IMR-90 (cell line): ENCODE measurements at regions not wholly inside any gene's neighbourhood (a gene's known extent, or its start where the extent isn't known, plus 50 kb on each side); places are given as distances from the start of the nearest gene placed in this dataset.

Source experiments
- ATAC-seq: fragments of 200-7000 bp; cut with Tn5 transposase; 2 replicates; pipeline ENCODE4 v1.9.1; 2020; ENCODE audit warnings: low read depth, mild to moderate bottlenecking, moderate library complexity
- BruUV-seq: library from RNA; stranded (reverse); fragments of 400-500 nt; replicated peaks from 2 replicates; lab custom pipeline; 2021; lab: Mats Ljungman, UMichigan
- CTCF ChIA-PET: fragments of 300-600 bp; formaldehyde crosslinking; extraction: SDS; loops from one replicate; lab custom pipeline; 2021; ENCODE audit warnings: antibody characterized with exemption; lab: Yijun Ruan, JAX
- POLR2A ChIA-PET: fragments of 300-600 bp; sonication (Branson Sonifier 250); formaldehyde crosslinking; loops from one replicate; lab custom pipeline; 2022; ENCODE audit warnings: antibody characterized with exemption; ENCODE audit not compliant: unreplicated experiment; lab: Charles Lee
- DNase-seq: peaks from one replicate; pipeline ENCODE4 v3.0.0; 2013
- H2AFZ ChIP-seq: replicated peaks from 2 replicates; pipeline ENCODE3; 2013; ENCODE audit warnings: low read length, mild to moderate bottlenecking; ENCODE audit not compliant: poor library complexity
- H2AK5ac ChIP-seq: 2 replicates; pipeline ENCODE4 v1.6.1; 2013; ENCODE audit warnings: low read depth, low read length, inconsistent platforms
- H2AK9ac ChIP-seq: replicated peaks from 2 replicates; pipeline ENCODE3; 2013; ENCODE audit warnings: mild to moderate bottlenecking, low read depth, low read length, moderate library complexity; ENCODE audit not compliant: poor library complexity
- H2BK120ac ChIP-seq: 2 replicates; pipeline ENCODE4 v1.6.1; 2013; ENCODE audit warnings: low read depth, low read length, inconsistent platforms
- H2BK15ac ChIP-seq: 3 replicates; pipeline ENCODE4 v1.6.1; 2013; ENCODE audit warnings: low read depth, low read length, inconsistent platforms
- H2BK20ac ChIP-seq: 2 replicates; pipeline ENCODE4 v1.6.1; 2013; ENCODE audit warnings: low read depth, mild to moderate bottlenecking, inconsistent platforms, low read length, moderate library complexity
- H2BK5ac ChIP-seq: 2 replicates; pipeline ENCODE4 v1.6.1; 2013; ENCODE audit warnings: mild to moderate bottlenecking, low read depth, low read length, inconsistent platforms; ENCODE audit not compliant: poor library complexity, severe bottlenecking
- H3K14ac ChIP-seq: replicated peaks from 2 replicates; pipeline ENCODE4 v1.6.1; 2013; ENCODE audit warnings: low read depth, low read length, inconsistent platforms
- H3K18ac ChIP-seq: 2 replicates; pipeline ENCODE4 v1.6.1; 2013; ENCODE audit warnings: low read depth, low read length, control low read depth
- H3K23ac ChIP-seq: 2 replicates; pipeline ENCODE4 v1.6.1; 2013; ENCODE audit warnings: low read depth, low read length, inconsistent platforms
- H3K27ac ChIP-seq: 2 replicates; pipeline ENCODE4 v1.5.1; 2013; ENCODE audit warnings: mild to moderate bottlenecking, control low read depth, low read length; ENCODE audit not compliant: insufficient read depth
- H3K27me3 ChIP-seq: 2 replicates; pipeline ENCODE4 v1.6.1; 2013; ENCODE audit warnings: low read length; ENCODE audit not compliant: control insufficient read depth, insufficient read depth
- H3K36me3 ChIP-seq: 2 replicates; pipeline ENCODE4 v1.6.1; 2013; ENCODE audit warnings: low read length, mixed read lengths; ENCODE audit not compliant: control insufficient read depth, insufficient read depth
- H3K4ac ChIP-seq: 2 replicates; pipeline ENCODE4 v1.6.1; 2013; ENCODE audit warnings: low read depth, low read length, inconsistent platforms
- H3K4me1 ChIP-seq: 2 replicates; pipeline ENCODE4 v1.6.1; 2013; ENCODE audit warnings: low read length, mixed read lengths; ENCODE audit not compliant: control insufficient read depth, insufficient read depth
- H3K4me2 ChIP-seq: 2 replicates; pipeline ENCODE4 v1.6.1; 2013; ENCODE audit warnings: low read depth, mild to moderate bottlenecking, control low read depth, low read length, moderate library complexity
- H3K4me3 ChIP-seq: 2 replicates; pipeline ENCODE4 v1.5.1; 2013; ENCODE audit warnings: low read depth, mild to moderate bottlenecking, control low read depth, low read length, moderate library complexity; ENCODE audit not compliant: insufficient read depth
- H3K56ac ChIP-seq: 2 replicates; pipeline ENCODE4 v1.6.1; 2013; ENCODE audit warnings: low read length, inconsistent platforms; ENCODE audit not compliant: insufficient read depth; ENCODE audit errors: extremely low read depth
- H3K79me1 ChIP-seq, 2 experiments: 2 replicates each; pipeline ENCODE4 v1.6.1; 2013; ENCODE audit warnings: low read length in 2 of 2, inconsistent platforms in 1 of 2, low read depth in 1 of 2
- H3K9ac ChIP-seq: 2 replicates; pipeline ENCODE4 v1.6.1; 2013; ENCODE audit warnings: low read depth, low read length, control low read depth
- H3K9me1 ChIP-seq: 2 replicates; pipeline ENCODE4 v1.6.1; 2013; ENCODE audit warnings: low read length, inconsistent platforms; ENCODE audit not compliant: insufficient read depth
- H3K9me3 ChIP-seq: 2 replicates; pipeline ENCODE4 v1.6.1; 2013; ENCODE audit warnings: low read length; ENCODE audit not compliant: control insufficient read depth, insufficient read depth
- H4K20me1 ChIP-seq: 2 replicates; pipeline ENCODE4 v1.6.1; 2013; ENCODE audit warnings: low read length, inconsistent platforms; ENCODE audit not compliant: insufficient read depth
- H4K5ac ChIP-seq: 2 replicates; pipeline ENCODE4 v1.6.1; 2013; ENCODE audit warnings: mild to moderate bottlenecking, low read depth, low read length, control low read depth
- H4K8ac ChIP-seq, 2 experiments: 2 replicates each; pipeline ENCODE4 v1.6.1; 2013; ENCODE audit warnings: low read depth in 2 of 2, low read length in 2 of 2, control low read depth in 1 of 2, inconsistent platforms in 1 of 2
- H4K91ac ChIP-seq: 2 replicates; pipeline ENCODE4 v1.6.1; 2013; ENCODE audit warnings: low read depth, low read length, inconsistent platforms; ENCODE audit not compliant: insufficient read depth
- CEBPB ChIP-seq: IDR thresholded peaks from 2 replicates; pipeline ENCODE4 v1.6.1; 2012; ENCODE audit warnings: low read depth, low read length, improper control_type of control experiment
- CHD1 ChIP-seq: IDR thresholded peaks from 2 replicates; pipeline ENCODE4 v1.6.1; 2012; ENCODE audit warnings: low read depth, low read length, improper control_type of control experiment
- CTCF ChIP-seq: conservative IDR thresholded peaks from 2 replicates; pipeline ENCODE4 v1.5.1; 2012; ENCODE audit warnings: mild to moderate bottlenecking, low read depth, low read length, improper control_type of control experiment
- FOS ChIP-seq: fragments of 150-350 bp; IDR thresholded peaks from 2 replicates; pipeline ENCODE4 v1.6.1; 2016; ENCODE audit warnings: low read depth, low read length
- NFE2L2 ChIP-seq: fragments of 150-350 bp; IDR thresholded peaks from 2 replicates; pipeline ENCODE4 v1.6.1; 2016; ENCODE audit warnings: low read depth, mild to moderate bottlenecking, low read length
- POLR2A ChIP-seq: IDR thresholded peaks from 2 replicates; pipeline ENCODE4 v1.6.1; 2012; ENCODE audit warnings: mild to moderate bottlenecking, low read depth, low read length
- RCOR1 ChIP-seq: IDR thresholded peaks from 2 replicates; pipeline ENCODE4 v1.6.1; 2012; ENCODE audit warnings: mild to moderate bottlenecking, low read length, improper control_type of control experiment; ENCODE audit not compliant: insufficient replicate concordance
- RFX5 ChIP-seq: IDR thresholded peaks from 2 replicates; pipeline ENCODE4 v1.8.0; 2012; ENCODE audit warnings: low read depth, mild to moderate bottlenecking, low read length, moderate library complexity
- SMC3 ChIP-seq: fragments of 150-350 bp; IDR thresholded peaks from 2 replicates; pipeline ENCODE4 v1.6.1; 2016; ENCODE audit warnings: low read depth, mild to moderate bottlenecking, antibody characterized with exemption, low read length, moderate library complexity
- USF2 ChIP-seq: fragments of 150-350 bp; IDR thresholded peaks from 2 replicates; pipeline ENCODE4 v1.6.1; 2017; ENCODE audit warnings: mild to moderate bottlenecking, antibody characterized with exemption, low read length, low read depth
- WGBS, 2 experiments: methylation state at CpG; one replicate each; pipeline versions ENCODE4 v1.1.5 to v1.1.7; 2013; ENCODE audit warnings: missing lambda C conversion rate in 2 of 2; ENCODE audit not compliant: insufficient read length in 1 of 2; ENCODE audit errors: extremely low coverage in 2 of 2; 5-methylcytosine and 5-hydroxymethylcytosine counted together
- dilution Hi-C: fragments of 300-500 bp; cut with HindIII; formaldehyde crosslinking; loops from one replicate; pipeline ENCODE4 v1.14.3; 2018; ENCODE audit warnings: low sequenced_read_pairs; ENCODE audit not compliant: unreplicated experiment
- in situ Hi-C: fragments of 300-500 bp; cut with MboI; formaldehyde crosslinking; loops from 3 replicates; pipeline ENCODE4 v1.14.3; 2019; ENCODE audit warnings: low sequenced_read_pairs, inconsistent platforms, mixed read lengths
- intact Hi-C: fragments of 100-400 bp; cut with micrococcal nuclease; formaldehyde crosslinking; loops from 2 replicates; pipeline ENCODE4 v1.10.0; 2022

- no peak for ATAC-seq
- DNase-seq = peak; percentile 34
- dilution Hi-C loops = no loop called here
- peak overlapping the region; percentile 95 for H2BK20ac ChIP-seq
- H2BK5ac ChIP-seq = peak overlapping the region; percentile 98
- intact Hi-C loops = loop anchor here (5.0 kb wide), 1 partner anchor 45 kb away; no protein-coding TSS in a partner anchor
- peak overlapping the region; percentile 98 for H2AK5ac ChIP-seq
- 86% methylated on average over 1 of the region's 4 CpGs; no CpG with 5 or more reads in 1 of the 2 experiments for WGBS, 2 experiments
- BruUV-seq = no TSS peak
- peak overlapping the region; percentile 86 for H2BK15ac ChIP-seq
- no peak overlapping the region for H3K4me3 ChIP-seq
- peak overlapping the region; percentile 39 for H4K5ac ChIP-seq
- no peaks in the 10 kb centered on the region for H3K36me3 ChIP-seq
- H3K4me1 ChIP-seq = peaks cover 63% of the 10 kb centered on the region
- peak overlapping the region; percentile 94 for H3K4ac ChIP-seq
- H4K91ac ChIP-seq = peak overlapping the region; percentile 91
- no peaks in the 10 kb centered on the region for H3K9me3 ChIP-seq
- peak overlapping the region; percentile 79 for H3K27ac ChIP-seq
- H2AK9ac ChIP-seq = peak overlapping the region; percentile 84
- H3K18ac ChIP-seq = peak overlapping the region; percentile 71
- no peaks in the 10 kb centered on the region for H3K27me3 ChIP-seq
- peak overlapping the region; percentile 22 to 87 for H4K8ac ChIP-seq
- peak overlapping the region; percentile 62 for H2AFZ ChIP-seq
- H3K79me1 ChIP-seq = peaks cover 0 to 26% of the 10 kb centered on the region in 2 experiments; a peak in 2 of 4 replicates
- H4K20me1 ChIP-seq = no peaks in the 10 kb centered on the region; the same call in 1 of the 2 replicates
- peak overlapping the region; percentile 96 for H2BK120ac ChIP-seq
- ChIA-PET CTCF (interaction anchor here (0.8 to 1.3 kb wide), 3 partner anchors 22 to 287 kb away, joined by 3 to 4 read pairs (median 3); partner anchors contain the start of gene VEGFA), POLR2A (no interaction called here)
- TF ChIP-seq NFE2L2 (no peak), CTCF (no peak), SMC3 (no peak), CEBPB (no peak), RFX5 (no peak), POLR2A (no peak; the same call in none of the 2 replicates), CHD1 (no peak), USF2 (no peak), FOS (no peak), RCOR1 (no peak)
- H3K9me1 ChIP-seq = peaks cover 65% of the 10 kb centered on the region
- peak overlapping the region; percentile 83 for H3K14ac ChIP-seq
- H3K9ac ChIP-seq = peak overlapping the region; percentile 1
- in situ Hi-C loops = no loop called here
- H3K56ac ChIP-seq = peak overlapping the region; percentile 35; the same call in 1 of the 2 replicates
- peak overlapping the region; percentile 56 for H3K23ac ChIP-seq
- no peak overlapping the region for H3K4me2 ChIP-seq
Measured at GRCh38 chr6:44057238-44057930, 69.9 kb downstream of the MRPL14 start.
